ENCODE measurements at regions not wholly inside any gene's neighbourhood (a gene's known extent, or its start where the extent isn't known, plus 50 kb on each side); places are given as distances from the start of the nearest gene placed in this dataset.

DNA sequence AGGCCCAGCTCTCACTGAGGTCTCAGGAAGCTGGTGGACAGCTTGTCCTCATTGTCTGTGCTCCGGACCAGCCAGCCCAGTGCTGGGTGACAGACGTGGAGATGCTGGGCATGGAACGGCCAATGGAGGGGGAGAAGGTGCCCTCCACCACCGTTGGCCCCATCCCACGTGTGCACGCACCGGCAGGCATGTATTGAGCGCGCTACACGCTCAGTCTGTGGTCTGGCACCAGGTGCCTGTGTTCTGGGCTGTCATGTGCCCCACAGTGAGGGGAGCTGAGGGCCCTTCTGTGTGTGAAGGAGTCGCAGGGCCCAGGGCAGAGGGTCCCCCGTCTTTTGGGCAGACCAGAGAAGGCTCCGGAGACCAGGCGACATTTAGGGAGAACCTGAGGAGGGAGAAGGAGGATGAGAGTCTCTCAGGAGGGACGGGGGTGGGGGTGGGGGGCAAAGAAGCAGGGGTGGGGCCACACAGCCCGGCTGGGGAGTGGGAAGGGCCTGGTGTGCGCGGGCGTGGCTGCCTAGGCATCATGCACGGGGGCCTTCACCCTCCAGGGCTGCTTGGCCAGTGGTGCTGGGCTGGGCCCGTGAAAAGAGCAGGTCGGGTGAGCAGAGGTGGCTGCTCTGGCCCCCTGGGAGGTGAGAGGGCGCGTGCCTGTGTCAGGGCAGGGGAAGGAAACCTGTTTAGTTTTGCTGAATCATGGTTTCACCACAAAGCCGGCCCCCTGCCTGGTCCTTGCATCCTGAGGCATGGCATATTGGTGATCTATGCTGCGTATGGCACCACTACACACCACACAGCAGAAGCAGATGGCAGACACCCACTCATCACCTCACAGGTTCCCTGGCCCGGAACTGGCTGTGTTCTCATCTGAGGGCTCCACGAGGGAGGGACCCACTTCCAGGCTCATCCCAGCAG is 86.7 kb upstream of the TTC34 start:
- H3K27ac ChIP-seq, result no peak overlapping the region
- TF ChIP-seq, protein P1, sequence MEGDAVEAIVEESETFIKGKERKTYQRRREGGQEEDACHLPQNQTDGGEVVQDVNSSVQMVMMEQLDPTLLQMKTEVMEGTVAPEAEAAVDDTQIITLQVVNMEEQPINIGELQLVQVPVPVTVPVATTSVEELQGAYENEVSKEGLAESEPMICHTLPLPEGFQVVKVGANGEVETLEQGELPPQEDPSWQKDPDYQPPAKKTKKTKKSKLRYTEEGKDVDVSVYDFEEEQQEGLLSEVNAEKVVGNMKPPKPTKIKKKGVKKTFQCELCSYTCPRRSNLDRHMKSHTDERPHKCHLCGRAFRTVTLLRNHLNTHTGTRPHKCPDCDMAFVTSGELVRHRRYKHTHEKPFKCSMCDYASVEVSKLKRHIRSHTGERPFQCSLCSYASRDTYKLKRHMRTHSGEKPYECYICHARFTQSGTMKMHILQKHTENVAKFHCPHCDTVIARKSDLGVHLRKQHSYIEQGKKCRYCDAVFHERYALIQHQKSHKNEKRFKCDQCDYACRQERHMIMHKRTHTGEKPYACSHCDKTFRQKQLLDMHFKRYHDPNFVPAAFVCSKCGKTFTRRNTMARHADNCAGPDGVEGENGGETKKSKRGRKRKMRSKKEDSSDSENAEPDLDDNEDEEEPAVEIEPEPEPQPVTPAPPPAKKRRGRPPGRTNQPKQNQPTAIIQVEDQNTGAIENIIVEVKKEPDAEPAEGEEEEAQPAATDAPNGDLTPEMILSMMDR (IDR thresholded peaks at IDR 0.05), result no peak
- intact Hi-C loops (cut with DNase I), result no loop called here

DNA sequence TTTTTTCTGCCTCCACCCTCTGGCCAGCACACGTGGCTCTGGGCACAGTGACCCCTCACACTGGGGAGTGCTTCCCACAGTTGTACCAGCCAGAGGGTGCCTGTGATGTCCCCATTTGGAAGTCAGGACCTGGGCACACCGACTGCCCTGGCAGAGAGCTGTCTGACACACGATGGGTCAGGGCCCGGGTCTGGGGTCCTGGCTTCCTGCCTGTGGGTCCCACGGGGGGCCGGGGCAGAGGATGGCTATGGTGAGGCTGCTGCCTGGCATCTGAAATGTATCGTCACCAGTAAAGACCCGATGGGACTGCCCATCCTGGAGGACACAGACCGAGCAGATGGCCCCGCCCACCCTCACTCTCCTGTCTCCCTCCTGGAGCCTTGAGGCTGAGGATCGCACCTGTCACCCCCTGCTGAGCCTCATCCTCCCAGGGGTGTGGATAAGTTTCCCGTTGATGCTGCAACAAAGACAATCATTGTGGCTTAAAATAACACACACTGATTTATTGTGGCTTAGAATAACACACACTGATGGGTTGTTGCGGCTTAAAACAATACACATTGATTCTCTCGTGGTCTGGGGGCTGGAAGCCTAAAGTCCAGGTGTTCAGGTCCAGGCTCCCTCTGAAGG is 88.8 kb upstream of the TTC34 start:
- intact Hi-C loops (cut with DNase I), result no loop called here
- no peak for DNase-seq
- no peaks in the 10 kb centered on the region for H3K4me1 ChIP-seq
- ATAC-seq, result no peak
- H3K4me3 ChIP-seq, result no peak overlapping the region
- H3K27me3 ChIP-seq (ENCODE audit: insufficient read depth in 3 of 3, low read length in 2 of 3), result peaks cover 0 to 49% (median 15%) of the 10 kb centered on the region in 3 donors
- TF ChIP-seq, protein P1 (IDR thresholded peaks at IDR 0.05), result no peak
- H3K27ac ChIP-seq, result no peak overlapping the region
- no peaks in the 10 kb centered on the region for H3K36me3 ChIP-seq (ENCODE audit: insufficient read depth in 1 of 2, low read depth in 1 of 2)
- 56 to 64% (median 58%) methylated on average over 13 to 14 of the region's 14 CpGs for WGBS, 3 donors
- no peaks in the 10 kb centered on the region for H3K9me3 ChIP-seq

More for the DNA sequence above, 86.7 kb upstream of the TTC34 start:
- Histone ChIP-seq H3K4me1 (no peaks in the 10 kb centered on the region), H3K9me3 (no peaks in the 10 kb centered on the region), H3K27me3 (ENCODE audit: insufficient read depth in 3 of 3, low read length in 2 of 3) (peaks cover 0 to 51% (median 19%) of the 10 kb centered on the region in 3 donors), H3K36me3 (ENCODE audit: insufficient read depth in 1 of 2, low read depth in 1 of 2) (no peaks in the 10 kb centered on the region), H3K4me3 (no peak overlapping the region)
- ATAC-seq (no peak), DNase-seq (no peak)
- 69 to 74% (median 70%) methylated on average over 23 to 28 of the region's 28 CpGs for WGBS, 3 donors

DNA sequence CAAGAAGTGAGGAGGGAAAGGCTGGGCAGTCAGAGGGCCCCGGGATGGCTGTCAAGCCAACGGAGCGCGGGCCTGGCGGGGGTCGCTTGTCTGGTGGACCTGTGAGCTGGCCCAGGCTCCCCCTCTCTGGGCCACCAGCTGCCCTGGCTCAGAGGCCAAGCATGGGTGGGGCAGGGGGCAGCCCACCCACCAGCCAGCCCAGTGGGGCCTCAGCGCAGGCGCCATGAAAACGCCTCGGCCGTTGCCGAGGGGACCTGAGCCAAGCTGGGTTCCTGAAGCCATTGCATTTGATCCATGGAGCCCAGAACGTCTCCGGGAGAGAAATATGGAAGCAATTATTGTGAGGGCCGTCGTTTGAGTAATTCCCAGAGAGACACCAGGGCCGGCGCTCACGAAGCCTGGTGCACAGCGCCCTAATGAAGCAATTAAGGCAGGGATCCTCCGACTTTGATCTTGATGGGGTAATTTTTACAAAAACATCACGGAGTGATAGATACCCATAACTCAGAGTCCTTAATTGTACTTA is 90.5 kb upstream of the TTC34 start:
- TF ChIP-seq, protein P1 (IDR thresholded peaks at IDR 0.05), result no peak

DNA sequence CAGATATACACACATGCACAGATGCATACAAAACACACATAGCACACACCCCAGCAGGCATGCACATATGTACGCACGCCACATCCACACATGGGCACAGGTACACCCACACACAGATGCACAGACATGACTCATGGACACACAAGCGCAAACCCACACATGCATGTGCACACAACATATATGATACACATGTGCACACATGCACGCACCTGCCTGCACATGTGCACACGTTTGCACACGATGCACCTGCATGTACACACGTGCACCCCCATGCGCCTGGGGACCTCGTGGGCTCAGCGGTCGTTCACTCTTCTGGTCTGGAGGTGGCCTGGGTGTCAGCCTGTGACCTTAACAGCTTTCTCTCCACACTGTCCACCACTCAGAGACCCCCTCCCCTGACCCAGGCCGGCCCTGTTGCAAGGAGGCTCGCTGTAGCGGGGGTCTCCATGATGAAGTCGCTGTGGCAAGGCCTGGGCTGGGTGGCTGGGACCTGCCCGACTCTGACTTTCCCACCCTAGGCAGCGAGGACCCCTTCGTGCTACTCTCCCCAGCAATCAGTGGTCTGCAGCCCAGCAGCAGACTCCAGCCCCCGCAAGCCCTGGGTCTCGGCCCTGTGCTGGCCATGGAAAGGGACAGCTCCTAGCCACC is 92.1 kb upstream of the TTC34 start:
- TF ChIP-seq, protein P1 (IDR thresholded peaks at IDR 0.05), result no peak
- Histone ChIP-seq H3K27ac (no peak overlapping the region), H3K4me1 (no peaks in the 10 kb centered on the region), H3K36me3 (ENCODE audit: insufficient read depth in 1 of 2, low read depth in 1 of 2) (no peaks in the 10 kb centered on the region), H3K4me3 (no peak overlapping the region), H3K27me3 (ENCODE audit: insufficient read depth in 3 of 3, low read length in 2 of 3) (peaks cover 0 to 34% (median 11%) of the 10 kb centered on the region in 3 donors), H3K9me3 (no peaks in the 10 kb centered on the region)
- no peak for ATAC-seq
- intact Hi-C loops (cut with DNase I), result no loop called here
- WGBS, 3 donors, result 82 to 87% (median 86%) methylated on average over 20 of the region's 20 CpGs
- DNase-seq, result no peak

More for the DNA sequence above, 90.5 kb upstream of the TTC34 start:
- Histone ChIP-seq H3K36me3 (ENCODE audit: insufficient read depth in 1 of 2, low read depth in 1 of 2) (no peaks in the 10 kb centered on the region), H3K9me3 (no peaks in the 10 kb centered on the region), H3K27me3 (ENCODE audit: insufficient read depth in 3 of 3, low read length in 2 of 3) (peaks cover 0 to 48% (median 11%) of the 10 kb centered on the region in 3 donors), H3K4me3 (no peak overlapping the region), H3K27ac (no peak overlapping the region), H3K4me1 (no peaks in the 10 kb centered on the region)
- no peak for ATAC-seq
- no peak for DNase-seq
- WGBS, 3 donors, result 58 to 61% (median 58%) methylated on average over 22 of the region's 22 CpGs
- intact Hi-C loops (cut with DNase I), result no loop called here
